ENCODE measurements at regions not wholly inside any gene's neighbourhood (a gene's known extent, or its start where the extent isn't known, plus 50 kb on each side); places are given as distances from the start of the nearest gene placed in this dataset.

DNA sequence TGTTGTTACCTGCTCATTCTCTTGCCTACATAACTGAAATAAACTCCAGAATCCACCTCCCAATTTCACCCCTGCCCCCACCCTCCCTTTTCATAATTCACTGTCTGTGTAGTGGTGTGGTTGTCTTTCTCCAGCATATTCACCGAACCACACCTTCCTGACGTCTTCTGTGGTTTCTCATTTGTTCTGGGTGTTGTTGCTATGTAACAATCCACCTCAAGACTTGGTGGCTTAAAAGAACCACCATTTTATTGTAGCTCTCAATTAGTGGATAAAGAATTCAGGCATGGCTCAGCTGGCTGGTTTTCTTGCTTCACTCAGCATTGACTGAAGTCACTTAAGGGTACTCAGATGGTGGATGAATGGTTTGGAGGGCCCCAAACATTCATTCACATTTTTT is 229.8 kb downstream of the MAF start:
- no peak for DNase-seq (ENCODE audit: low read depth, low spot score)

DNA sequence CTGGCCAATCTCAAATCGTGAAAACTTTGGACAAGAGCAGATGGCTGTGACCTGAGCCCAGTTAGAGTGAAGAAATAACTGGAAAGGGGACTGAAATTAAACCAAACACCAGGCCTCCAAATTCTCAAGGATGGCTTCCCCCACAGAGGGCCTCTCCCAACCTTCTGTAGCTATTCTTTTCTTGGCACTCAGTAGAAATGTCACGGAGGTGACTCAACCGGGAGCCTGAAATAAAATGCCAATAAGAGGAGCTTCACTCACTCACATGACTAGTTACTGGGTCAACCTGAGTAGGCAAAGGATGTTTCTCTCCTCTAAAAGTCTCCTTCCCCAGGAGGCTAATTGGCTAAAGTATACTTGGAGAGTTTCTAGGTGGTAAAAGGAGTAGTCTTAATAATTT is 230.7 kb downstream of the MAF start:
- DNase-seq (ENCODE audit: low read depth, low spot score) = no peak

DNA sequence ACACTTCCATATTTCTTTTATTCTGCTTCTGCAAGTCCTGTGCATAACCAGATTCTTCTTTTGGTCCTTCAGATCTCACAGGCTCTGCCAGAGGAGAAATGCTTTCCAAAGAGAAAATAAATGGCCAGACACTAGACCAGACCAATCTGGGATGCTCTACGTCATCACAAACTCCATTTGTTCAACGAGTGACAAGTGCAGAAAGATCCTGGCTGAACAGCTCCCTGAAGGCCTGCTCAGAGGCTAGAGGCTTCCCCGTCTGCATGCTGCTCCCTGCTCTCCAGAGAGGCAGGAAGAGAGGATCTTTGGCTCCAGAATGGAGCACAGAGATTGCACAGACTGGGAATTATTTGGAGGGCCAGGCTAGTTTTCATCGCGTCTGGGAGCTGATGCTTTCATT is 232.7 kb downstream of the MAF start:
- no peak for DNase-seq (ENCODE audit: low read depth, low spot score)

DNA sequence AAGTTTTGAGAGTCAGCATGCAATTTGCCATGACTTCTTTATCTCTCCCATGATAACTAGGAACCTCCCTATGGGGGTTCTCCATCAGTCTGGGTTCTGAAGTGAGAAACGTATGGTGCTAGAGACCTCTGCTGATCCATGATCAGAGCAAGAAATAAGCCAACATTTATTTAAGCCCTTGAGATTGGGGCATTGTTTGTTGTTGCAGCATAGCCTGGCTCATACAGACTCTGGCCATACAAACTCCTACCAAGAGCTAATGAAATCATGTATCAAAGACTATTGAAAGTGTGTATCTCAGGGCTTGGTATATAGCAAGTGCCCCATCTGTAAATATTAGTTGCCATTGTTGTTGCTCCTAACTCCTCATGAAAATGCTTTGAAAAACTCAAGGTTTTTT is 233.9 kb downstream of the MAF start:
- no peak for DNase-seq (ENCODE audit: low read depth, low spot score)

DNA sequence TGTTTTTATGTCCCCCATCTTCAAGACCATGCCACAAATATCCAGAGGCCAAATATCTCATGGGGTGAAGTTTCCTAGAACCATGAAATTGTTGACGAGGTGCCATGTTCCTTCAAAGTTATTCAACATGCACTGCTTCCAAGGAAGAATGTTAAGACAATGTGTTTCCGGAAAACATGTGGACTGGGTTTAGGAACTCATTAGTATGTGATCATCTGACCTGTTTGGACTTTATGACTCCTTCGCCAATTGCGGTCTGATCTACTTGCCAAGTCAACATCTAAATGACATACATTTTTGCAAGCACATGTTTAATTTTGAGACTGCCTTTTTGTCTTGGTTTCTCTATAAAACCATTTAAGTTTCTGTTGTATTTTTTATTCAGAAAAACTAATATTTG is 234.8 kb downstream of the MAF start:
- no peak for DNase-seq (ENCODE audit: low read depth, low spot score)

DNA sequence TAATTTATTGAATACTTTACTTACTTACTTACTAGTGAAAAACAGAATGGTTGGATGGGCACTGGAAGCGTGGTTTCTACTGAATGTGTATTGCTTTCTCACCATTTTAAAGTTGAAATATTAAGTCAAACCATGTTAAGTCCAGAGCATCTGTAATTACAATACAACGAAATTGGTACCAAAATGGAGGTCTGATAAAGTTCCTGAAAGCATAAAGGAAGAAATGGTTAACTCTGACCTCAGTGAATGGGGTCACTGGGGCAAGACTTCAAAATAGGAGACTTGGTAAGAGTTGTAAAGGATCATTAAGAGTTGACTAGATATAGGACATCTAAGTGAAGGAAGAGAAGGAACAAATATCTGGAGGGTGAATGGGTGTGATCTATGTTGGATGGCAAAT is 237.1 kb downstream of the MAF start:
- no peak for DNase-seq (ENCODE audit: low read depth, low spot score)

DNA sequence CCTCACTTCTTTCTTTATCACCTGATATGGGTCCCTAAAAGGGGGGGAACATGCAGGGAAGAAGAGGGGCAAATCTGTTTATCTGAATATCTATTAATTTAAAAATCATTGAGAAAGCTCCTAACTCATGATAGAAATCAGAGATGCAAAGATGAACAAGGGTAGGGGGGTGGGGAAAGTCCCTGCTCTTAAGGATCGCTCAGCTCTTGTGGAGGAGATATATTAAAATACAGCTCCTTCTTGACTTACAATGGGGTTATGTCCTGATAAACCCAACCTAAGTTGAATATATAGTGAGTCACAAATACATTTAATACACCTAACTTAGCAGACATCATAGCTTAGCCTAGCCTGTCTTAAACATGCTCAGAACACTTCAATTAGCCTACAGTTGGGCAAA is 237.5 kb downstream of the MAF start:
- DNase-seq (ENCODE audit: low read depth, low spot score) = no peak

DNA sequence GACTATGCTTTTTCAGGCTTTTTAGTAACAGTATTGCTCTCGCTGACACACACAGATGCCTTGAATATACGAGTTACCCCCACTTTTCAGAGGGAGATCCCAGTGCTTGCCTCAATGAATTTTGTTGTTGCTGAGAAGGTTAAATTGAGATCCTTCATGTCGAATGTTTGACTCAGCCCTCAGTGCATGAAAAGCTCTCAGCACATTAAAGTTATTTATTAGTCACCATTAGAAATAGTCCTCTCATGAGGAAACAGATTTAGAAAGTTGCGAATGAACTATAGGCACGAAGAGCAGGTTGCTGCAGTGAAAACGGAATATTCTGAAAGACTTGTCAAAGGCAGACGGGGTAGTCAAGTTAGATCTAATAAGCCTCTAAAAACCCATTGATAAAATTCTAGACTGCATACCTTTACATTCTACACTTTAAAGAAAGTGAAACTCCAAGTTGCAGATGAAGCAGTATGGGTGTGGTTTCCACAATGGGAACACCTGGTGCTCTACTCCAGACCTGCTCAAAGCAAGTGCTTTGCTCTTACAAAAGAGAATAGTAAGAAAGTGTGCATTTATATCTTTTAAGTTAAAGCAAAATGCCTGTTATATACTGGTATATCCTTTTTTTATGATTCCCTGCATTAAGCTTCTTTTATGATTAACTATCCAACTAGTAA is 238.1 kb downstream of the MAF start:
- no peak for DNase-seq (ENCODE audit: low read depth, low spot score)

DNA sequence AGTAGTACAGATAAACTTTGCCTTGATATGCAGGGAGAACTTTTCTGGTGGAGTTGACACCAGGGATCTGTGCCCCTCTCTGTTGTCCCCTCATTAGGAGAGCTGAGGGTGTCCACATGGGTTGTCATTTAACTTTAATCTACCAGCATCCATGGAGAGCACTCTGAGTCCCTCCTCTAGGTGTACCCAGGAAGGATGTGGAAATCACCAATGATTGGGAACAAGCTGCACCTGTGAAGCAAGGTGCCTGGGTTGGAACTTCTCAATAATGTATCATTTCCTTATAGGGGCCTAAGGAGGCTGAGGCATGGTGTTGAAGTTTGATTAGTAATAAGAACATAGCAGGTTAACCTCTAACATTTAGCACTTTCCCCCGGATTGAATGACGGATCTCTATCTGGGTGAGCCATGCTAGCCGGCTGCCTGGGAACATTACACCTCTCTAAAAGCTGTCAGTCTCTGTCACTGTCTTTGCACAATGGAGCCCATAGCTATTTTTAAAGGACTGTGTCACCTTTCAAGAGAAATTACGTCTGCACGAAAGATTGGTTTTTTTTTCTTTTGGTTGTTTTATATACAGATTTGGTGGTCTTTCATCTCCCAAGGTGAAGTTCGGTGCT is 239.3 kb downstream of the MAF start:
- no peak for DNase-seq (ENCODE audit: low read depth, low spot score)

DNA sequence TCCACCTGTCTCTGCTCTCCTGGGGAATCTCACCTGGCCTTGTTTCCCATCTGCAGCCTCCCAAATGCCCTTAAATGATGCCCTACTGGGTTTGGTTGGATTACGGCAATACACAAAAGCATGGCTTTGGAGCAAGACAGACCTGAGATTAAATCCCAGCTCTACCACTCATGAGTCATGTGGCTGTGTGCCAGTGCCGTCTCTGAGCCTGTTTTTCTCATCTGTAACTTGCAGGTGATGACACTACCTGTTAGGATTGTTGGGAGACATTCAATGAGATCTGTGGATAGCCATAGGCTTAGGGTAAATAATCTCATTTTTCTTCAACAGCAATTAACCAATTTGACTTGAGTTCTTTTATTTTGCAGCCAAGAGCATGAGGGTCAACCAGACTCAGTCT is 240.3 kb downstream of the MAF start:
- no peak for DNase-seq (ENCODE audit: low read depth, low spot score)

DNA sequence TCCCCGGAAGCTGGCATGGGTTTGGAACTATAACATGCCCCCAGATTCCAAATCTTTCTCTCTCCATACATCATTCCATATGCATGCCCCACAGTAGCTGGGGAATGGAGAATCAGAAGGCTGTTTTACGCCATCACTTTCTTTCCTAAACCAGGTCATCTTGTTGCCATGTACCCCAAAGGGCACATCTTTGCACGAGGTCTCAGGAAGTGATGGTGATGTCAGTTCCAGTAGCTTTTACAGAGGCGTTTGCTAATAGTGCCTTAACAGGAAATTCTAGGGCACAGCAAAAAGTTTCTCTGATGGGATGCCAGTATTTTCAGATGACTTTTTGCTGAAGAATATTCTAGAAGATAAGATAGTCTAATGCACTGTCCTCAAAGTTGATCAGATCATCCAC is 241.5 kb downstream of the MAF start:
- no peak for DNase-seq (ENCODE audit: low read depth, low spot score)

DNA sequence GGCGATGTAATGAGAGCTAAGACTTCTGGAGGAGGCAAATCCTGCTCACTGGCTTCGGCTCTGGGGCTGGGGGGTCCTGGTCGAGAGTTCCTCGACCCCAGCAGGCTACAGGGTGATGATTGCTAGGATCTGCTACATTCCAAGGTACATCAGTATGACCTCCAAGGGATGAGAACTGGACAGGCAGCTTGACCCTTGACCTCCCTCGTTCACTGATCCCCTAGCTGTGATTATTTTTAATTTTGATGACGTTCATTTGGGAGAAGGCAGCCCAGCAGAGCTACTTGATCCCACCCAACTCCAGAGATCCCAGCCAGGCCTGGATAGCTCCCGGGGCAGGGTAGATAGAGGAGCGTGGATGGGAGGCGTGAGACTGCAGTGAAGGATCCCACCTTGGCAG is 242.3 kb downstream of the MAF start:
- no peak for DNase-seq (ENCODE audit: low read depth, low spot score)

DNA sequence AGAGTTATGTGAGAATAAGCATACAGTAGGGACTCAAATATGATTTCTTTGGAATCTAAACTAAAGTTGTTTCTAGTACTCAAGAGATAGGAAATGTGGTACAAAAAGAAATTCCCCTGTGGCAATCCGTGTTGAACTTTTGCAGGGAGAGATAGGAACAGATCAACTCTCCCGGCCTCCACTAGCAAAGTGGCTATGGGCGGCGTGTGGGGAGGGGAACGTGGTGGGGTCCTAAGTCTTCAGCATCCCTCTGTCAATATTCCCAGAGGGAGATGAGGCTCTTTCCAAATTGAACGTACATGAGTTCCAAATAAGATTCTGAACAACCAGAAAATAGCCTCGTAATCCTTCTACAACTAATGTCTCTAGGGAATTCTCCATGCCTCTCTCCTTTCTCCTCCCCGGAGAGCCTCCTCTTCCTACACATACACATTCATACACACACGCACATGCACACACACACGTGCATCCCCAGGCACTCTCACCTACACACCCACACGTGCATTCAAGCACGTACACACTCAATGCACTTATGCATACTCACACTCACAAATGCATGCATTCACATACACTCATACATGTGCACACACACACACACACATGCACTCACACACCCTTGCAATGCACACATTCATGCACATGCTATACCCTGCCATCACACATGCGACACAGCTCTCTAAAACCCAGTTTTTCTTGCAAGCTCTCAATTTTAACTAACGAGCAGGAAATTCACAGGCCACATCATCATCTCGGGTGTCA is 244.8 kb downstream of the MAF start:
- DNase-seq (ENCODE audit: low read depth, low spot score) = no peak

DNA sequence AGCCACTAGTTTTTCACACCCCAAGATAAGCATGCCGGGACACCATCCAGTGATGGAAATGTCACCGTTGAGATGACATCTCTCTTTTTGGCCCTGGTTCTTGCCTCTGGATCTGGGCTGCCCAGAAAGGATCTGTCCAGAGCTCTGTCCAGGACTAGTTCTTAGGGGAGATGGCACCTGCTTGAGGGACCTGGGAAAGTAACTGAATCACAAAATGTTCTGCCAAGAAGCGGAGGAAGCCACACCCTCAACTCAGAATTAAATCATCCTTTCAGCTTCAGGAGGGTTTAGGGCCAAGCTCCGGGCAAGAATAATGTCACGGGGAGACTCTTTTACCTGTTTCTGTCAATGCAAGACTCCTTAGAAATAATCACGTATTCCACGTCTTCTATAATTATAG is 248.6 kb downstream of the MAF start:
- no peak for DNase-seq (ENCODE audit: low read depth, low spot score)

DNA sequence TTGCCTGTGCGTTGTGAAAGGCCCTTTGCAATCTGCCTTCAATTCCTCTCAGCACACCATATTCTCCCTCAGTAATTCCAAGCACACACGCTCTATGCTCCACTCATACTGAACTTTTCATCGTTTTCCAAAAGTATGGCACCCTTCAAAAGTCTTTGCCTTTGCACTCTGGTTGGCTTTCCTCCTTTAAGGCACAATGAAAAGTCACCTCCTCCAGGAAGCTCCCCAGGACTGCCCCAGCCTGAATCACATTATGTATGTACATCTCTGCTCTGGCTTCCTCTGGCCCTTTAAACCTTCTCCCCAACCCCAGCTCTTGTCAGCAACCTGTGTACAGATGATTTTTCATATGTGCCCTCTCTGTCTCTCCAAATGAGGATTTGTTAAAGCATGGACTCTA is 250.7 kb downstream of the MAF start:
- no peak for DNase-seq (ENCODE audit: low read depth, low spot score)

DNA sequence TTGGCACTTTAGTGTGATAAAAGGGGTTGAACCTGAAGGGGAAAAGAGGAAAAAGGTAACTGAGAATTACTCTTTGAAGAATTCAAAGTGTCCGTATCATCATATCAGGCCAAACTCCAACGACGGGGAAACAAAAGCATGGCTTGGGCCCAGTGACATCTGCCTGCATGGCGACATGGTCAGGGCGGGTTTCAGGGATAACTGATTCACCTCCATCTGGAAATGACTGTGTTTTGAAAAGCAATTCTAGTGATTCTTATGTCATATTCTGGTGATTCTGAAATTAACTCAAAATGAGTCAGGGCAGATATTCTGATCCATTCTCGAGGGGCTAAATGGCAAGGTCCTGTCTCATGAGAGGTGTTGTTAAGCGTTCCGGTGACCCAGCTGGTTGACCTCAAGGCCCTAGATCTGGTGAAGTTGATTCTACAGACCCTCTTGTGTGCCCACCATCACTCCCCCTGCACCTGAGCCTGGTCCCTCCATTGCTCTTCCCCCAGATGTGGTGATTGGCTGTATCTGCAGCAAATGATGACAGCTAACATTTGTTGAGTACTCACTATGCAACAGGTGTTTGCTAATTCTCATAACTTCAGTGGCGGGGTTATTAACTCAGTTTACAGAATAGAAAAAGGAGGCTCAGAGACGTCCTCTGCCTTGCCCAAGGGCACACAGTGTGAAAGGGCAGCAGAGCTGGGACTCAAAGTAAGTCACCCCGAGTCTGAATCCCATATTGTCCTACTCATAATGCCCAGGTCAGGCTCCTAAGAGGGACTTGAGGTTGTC is 251.8 kb downstream of the MAF start:
- no peak for DNase-seq (ENCODE audit: low read depth, low spot score)

DNA sequence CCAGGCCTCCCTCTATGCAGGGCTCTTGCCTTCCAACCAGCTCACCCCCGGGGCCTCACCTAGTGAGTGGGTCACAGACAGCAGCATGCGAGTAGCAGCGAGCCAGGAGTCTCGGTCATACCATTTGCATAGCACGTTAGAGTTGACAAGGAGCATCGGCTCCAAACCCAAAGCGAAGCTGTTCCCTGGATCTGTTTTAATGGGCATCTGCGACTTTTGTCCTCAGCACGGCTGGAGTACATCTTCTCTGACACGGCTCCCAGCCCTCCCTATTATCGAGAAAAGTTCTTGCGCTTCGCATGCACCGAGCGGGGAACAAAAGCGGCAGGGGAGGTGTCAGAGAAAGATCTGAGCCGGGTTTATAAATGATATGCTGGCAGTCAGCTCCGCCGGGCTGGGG is 253.3 kb downstream of the MAF start:
- no peak for DNase-seq (ENCODE audit: low read depth, low spot score)

DNA sequence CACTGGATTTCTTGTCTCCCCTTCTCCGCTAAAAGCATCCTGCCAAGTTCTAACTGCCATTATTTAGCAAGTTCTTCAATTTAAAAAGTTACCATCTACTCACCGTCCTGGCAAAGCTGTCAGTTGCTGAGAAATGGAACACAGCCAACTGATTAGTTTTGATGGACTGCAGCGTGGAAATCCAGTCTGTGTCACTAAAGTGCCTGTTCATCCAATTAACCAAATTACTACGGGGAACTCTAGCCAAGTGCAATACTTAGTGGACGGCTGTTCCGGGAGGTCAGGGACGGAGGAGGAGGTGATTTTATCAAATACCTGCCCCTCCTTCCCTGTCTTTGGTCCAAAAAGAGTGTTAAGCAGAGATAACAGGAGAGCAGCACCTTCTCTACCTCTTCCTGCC is 260.7 kb downstream of the MAF start:
- DNase-seq (ENCODE audit: low read depth, low spot score) = no peak

DNA sequence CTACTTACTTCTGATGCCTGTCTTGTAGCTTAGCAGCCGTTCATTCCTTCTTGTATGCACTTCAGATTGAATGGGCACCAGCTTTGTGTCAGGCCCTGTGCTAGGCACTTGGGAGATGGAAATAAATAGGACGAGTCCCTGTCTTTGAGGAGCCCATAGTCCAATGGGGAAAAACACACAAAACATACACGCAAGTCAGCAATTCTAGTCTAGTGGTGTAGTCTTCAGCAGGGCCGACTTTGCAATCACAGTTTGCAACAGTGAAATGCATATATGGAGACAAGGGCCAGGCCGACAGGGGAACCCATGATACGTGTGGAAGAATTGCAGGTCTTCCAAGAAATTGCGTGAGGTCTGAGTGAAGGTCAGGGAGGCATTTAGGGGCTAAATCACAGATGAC is 262.6 kb downstream of the MAF start:
- DNase-seq (ENCODE audit: low read depth, low spot score) = no peak

DNA sequence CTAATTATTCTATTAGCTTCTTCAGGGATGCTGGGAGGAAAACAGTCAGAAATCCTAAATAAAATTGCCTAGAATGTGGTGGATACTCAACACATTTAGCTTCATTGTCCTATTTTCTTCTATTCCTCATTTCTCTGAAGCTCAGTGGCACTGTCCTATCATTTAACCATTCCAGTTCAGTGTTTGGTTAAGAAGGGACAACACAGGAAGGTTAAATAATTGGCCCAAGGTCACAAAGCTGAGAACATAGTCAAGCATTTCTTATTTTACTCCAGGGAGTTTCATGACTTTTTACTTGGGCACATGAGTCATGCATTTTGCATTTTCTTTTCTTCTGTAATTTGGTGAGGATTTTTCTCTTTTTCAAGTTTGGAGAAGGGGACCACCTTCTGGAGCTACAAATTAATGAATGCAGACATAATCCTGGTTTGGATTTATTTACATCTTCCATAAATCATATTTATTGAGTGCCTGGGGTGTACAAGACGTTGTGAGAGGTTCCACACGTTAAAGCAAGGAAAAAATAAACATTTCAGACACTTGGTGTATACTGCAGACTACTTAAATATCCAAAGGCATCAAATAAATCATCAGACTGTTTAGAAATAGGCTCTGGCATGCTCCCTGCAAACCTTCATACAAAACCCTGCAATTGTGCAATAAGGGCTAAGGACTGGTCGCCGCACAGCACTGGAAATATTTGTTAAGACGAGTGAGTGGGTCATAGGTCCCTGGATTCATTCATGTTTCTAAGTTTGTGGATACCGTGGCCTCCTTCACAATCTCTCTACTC is 263.9 kb downstream of the MAF start:
- no peak for DNase-seq (ENCODE audit: low read depth, low spot score)

DNA sequence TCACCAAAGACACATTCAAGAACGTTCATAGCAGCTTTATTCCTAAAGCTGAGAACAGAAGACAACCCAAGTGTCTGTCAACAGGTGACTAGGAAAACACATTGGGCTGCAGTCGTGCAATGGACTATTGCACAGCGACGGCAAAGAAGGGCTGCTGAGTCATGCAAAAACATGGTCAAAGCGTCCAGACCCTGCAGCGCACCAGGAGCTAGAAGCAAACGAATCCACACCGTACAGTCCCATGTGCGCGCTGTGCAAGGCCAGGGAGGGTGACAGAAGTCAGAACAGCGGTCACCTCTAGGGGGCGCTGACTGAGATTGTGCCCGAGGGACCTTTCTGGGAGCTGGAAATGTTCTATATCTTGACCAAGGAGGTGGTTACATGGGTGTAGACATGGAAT is 266.4 kb downstream of the MAF start:
- DNase-seq (ENCODE audit: low read depth, low spot score) = no peak

DNA sequence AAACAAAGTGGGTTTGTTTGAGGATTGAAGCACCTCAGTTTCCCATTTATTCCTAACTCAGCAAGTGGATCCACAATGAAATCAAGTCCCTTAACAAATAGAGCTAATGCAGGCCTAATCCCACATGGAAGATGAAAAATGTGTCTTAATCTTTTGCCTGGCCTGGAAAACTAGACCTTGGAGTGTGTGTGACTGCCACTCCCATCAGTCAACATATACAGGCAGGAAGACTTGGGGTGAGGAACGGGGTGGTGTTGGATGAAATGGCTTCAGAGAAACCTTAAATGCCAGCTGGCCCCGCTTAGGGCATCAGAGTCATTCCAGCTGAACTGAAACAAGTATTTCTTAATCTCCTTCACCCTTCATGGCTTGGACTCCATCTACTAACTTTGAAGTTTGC is 269.5 kb downstream of the MAF start:
- no peak for DNase-seq (ENCODE audit: low read depth, low spot score)
